ENCODE measurements at regions not wholly inside any gene's neighbourhood (a gene's known extent, or its start where the extent isn't known, plus 50 kb on each side); places are given as distances from the start of the nearest gene placed in this dataset.

DNA sequence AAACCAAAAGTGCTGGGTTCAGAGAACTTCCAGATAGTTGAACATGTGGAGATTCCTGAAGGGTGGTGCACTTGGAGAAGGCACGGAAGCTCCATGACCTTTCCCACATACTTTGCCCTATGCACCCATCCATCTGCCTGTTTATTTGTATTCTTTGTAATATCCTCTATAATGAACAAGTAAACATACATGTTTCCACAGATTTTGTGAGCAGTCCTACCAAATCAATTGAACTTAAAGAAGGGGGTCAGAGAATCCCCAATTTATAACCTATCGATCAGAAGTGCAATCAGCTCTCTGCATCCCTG, 121.4 kb downstream of the ADSS2 start:
- TF ChIP-seq, protein P1, sequence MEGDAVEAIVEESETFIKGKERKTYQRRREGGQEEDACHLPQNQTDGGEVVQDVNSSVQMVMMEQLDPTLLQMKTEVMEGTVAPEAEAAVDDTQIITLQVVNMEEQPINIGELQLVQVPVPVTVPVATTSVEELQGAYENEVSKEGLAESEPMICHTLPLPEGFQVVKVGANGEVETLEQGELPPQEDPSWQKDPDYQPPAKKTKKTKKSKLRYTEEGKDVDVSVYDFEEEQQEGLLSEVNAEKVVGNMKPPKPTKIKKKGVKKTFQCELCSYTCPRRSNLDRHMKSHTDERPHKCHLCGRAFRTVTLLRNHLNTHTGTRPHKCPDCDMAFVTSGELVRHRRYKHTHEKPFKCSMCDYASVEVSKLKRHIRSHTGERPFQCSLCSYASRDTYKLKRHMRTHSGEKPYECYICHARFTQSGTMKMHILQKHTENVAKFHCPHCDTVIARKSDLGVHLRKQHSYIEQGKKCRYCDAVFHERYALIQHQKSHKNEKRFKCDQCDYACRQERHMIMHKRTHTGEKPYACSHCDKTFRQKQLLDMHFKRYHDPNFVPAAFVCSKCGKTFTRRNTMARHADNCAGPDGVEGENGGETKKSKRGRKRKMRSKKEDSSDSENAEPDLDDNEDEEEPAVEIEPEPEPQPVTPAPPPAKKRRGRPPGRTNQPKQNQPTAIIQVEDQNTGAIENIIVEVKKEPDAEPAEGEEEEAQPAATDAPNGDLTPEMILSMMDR (conservative IDR thresholded peaks at IDR 0.05; ENCODE audit: low read depth, low read length): no peak
- no peak for TF ChIP-seq EZH2 (IDR thresholded peaks at IDR 0.05; ENCODE audit: low read length, unreplicated experiment)
- no peak for TF ChIP-seq EZH2phosphoT487 (IDR thresholded peaks at IDR 0.05; ENCODE audit: borderline replicate concordance, low read length)

Data from PC-3 (cell line).